T-helper 1 cell treated with Interleukin-12 subunit alpha and Interleukin-12 subunit beta and Interleukin-4 antibody, amounts not matched to agents 30 μg/mL and 1 μg/mL, for 36 hours (primary cell): ENCODE measurements at regions not wholly inside any gene's neighbourhood (a gene's known extent, or its start where the extent isn't known, plus 50 kb on each side); places are given as distances from the start of the nearest gene placed in this dataset.

ENCODE experiments used
- H3K27ac Mint-ChIP-seq: one replicate; pipeline ENCODE4 v1.8.0; 2021; ENCODE audit warnings: mild to moderate bottlenecking, mixed read lengths
- H3K27me3 Mint-ChIP-seq: one replicate; pipeline ENCODE4 v1.8.0; 2021; ENCODE audit warnings: low read depth, mixed read lengths
- H3K36me3 Mint-ChIP-seq: one replicate; pipeline ENCODE4 v1.8.0; 2021; ENCODE audit warnings: low read depth, mixed read lengths
- H3K4me1 Mint-ChIP-seq: one replicate; pipeline ENCODE4 v1.8.0; 2021; ENCODE audit warnings: low read depth, mixed read lengths
- H3K4me3 Mint-ChIP-seq: one replicate; pipeline ENCODE4 v1.8.0; 2021; ENCODE audit warnings: mild to moderate bottlenecking, moderate library complexity, mixed read lengths
- H3K9me3 Mint-ChIP-seq: one replicate; pipeline ENCODE4 v1.8.0; 2021; ENCODE audit warnings: mixed read lengths

DNA sequence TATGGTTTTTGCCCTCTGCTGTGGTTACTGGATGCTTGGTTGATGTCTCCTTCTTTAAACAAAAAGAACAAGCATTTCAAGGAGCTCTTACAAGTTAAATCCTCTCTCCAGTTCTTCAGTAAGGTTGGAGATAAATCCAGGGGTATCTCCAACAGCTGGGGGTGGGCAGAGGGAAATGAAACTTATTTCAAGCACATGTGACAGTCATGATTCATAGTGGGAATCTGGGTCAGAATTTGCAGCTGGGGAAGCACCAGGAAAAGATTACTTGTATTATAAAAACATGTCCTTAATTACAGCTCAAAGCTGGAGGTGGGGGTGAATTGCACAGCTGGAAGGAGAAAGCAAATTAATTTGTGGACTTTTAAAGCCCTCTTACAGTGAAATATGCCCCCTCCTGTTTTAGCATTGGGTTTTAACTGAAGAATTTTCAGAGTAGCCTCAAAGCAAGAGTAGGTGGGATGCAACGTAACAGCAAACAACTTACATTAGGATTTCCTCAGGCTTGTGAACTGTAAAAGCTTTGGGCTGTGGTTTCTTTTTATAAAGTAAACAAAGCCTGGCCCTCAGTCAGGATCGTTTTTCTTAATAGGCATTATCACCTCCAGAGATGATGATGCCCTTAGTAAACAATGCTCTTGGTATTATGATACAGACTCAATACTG is 596.4 kb downstream of the NYAP2 start:
- Mint-ChIP-seq H3K27me3 (no peaks in the 10 kb centered on the region), H3K9me3 (no peaks in the 10 kb centered on the region), H3K4me3 (no peak overlapping the region), H3K36me3 (no peaks in the 10 kb centered on the region), H3K4me1 (no peaks in the 10 kb centered on the region), H3K27ac (no peak overlapping the region)

DNA sequence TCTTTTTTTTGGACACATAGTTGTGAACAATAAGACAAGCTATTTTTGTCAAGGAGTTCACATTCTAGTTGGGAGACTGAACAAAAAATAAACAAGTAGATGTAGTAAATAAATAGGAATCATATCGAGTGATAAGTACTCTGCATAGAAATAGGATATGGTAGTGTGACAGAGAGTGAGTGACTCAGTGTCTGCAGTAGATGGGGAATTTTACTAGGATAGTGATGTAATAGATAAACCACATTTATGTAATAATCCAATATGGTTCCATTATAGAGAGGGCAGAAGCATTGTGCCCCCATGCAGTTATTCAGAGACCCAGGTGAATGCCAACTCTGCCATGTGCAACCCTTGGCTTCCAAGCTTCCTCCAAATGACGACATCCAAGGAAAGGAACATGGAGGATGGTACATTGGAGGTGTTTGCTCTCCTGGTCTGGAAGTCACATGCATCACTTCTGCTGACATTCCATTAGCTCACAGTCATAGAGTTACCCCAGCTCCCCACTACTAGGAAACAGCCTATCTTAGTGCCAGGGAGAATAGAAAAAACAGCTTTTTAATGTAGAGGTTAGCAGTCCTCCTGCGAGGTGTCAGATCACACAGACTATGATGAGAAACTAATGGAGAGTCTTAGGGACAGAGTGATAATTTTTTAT is 595.4 kb downstream of the NYAP2 start:
- Mint-ChIP-seq H3K27ac (no peak overlapping the region), H3K9me3 (no peaks in the 10 kb centered on the region), H3K4me1 (no peaks in the 10 kb centered on the region), H3K4me3 (no peak overlapping the region), H3K27me3 (no peaks in the 10 kb centered on the region), H3K36me3 (no peaks in the 10 kb centered on the region)

DNA sequence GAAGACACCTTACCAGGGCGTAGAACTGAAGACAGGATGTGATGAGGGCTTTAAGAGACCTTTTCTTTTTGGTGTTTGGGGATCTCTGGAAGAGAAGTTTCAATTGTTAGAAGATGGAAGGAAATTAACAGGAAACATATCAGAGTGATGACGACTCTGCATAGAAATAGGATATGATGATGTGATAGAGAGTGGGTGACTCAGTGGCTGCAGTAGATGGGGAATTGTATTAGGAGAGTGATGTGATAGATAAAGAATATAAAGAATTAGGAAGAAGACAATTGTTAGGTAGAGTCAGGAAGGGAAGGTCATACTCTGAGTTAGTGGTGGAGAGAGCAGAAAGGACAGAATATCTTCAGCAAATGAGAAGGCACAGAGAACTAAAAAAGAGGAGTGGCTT is 593.9 kb downstream of the NYAP2 start:
- Mint-ChIP-seq H3K9me3 (no peaks in the 10 kb centered on the region), H3K36me3 (no peaks in the 10 kb centered on the region), H3K27me3 (no peaks in the 10 kb centered on the region), H3K4me3 (no peak overlapping the region), H3K27ac (no peak overlapping the region), H3K4me1 (no peaks in the 10 kb centered on the region)

DNA sequence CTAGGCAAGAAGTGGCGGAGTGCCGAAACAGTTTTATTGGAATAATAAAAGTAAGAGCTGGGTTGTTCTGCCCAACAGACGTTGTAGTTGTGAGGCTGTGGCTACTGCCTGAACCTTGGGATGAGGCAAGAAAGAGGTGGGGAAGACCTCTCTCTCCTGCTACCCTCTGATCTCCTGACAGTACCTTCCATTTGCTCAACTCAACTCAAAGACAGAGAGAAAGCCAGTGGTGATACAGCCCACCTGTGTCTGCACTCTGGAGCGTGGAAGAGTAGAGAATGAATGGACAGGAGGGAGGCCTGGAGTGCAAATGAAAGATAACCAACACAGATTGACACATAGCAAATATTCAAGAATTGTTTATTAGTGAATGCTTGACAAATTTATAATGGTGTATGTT is 590.3 kb downstream of the NYAP2 start:
- H3K9me3 Mint-ChIP-seq: no peaks in the 10 kb centered on the region
- no peak overlapping the region for H3K27ac Mint-ChIP-seq
- H3K4me3 Mint-ChIP-seq: no peak overlapping the region
- H3K36me3 Mint-ChIP-seq: no peaks in the 10 kb centered on the region
- H3K4me1 Mint-ChIP-seq: no peaks in the 10 kb centered on the region
- H3K27me3 Mint-ChIP-seq: no peaks in the 10 kb centered on the region

DNA sequence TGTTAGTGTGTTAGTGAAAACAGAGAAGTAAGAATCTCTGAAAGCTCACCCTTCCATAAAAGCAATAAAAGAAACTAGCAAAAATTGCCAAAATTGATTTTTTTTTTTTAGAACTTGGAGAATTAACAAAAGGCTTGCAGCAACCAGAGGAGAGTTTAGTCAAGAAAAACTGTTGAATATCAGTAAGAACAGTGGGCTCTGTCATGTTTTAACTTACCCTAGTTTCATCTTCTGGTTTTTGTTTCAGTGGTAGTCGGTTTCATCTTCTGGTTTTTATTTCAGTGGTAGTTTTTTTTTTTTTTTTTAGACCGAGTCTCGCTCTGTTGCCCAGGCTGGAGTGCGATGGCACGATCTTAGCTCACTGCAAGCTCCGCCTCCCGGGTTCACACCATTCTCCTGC is 580.9 kb downstream of the NYAP2 start:
- H3K4me3 Mint-ChIP-seq: no peak overlapping the region
- no peaks in the 10 kb centered on the region for H3K4me1 Mint-ChIP-seq
- H3K27ac Mint-ChIP-seq: no peak overlapping the region
- no peaks in the 10 kb centered on the region for H3K27me3 Mint-ChIP-seq
- no peaks in the 10 kb centered on the region for H3K9me3 Mint-ChIP-seq
- no peaks in the 10 kb centered on the region for H3K36me3 Mint-ChIP-seq

DNA sequence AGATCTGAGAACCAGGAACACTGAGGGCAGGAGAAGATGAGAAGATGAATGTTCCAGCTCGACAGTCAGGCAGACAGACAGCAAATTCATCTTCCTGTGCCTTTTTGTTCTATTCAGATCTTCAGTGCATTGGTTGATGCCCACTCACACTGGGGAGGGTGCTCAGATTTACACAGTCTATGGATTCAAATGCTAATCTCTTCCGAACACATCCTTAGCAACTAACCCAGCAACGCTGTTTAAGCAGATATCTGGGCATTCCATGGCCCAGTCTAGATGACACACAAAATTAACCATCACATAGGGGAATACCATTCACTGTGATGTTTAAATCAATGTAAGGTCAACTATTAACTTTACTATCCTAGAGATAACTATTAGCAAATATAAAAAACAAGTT is 571.9 kb downstream of the NYAP2 start:
- Mint-ChIP-seq H3K4me3 (no peak overlapping the region), H3K4me1 (no peaks in the 10 kb centered on the region), H3K27me3 (no peaks in the 10 kb centered on the region), H3K9me3 (peaks cover 17% of the 10 kb centered on the region), H3K27ac (no peak overlapping the region), H3K36me3 (no peaks in the 10 kb centered on the region)

DNA sequence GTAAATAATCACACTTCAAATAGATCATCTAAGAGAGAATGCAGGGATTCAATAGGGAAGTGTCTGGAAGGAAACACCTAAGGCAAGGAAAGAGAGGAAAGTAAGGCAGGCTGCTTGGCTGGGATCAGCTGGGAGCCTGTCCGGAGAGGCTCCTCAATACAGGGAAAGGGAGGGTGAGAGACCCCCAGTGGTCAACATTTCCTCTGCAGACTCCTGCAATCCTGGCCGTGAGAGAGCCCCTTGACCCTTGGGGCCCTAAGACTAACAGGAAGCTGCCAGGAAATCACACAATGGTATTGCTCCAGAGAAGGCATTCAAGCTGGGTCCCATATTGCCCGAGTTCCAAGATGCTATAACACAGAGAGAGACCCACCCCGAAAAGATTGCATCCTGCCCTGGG is 549.4 kb downstream of the NYAP2 start:
- peaks cover 16% of the 10 kb centered on the region for H3K9me3 Mint-ChIP-seq
- no peak overlapping the region for H3K27ac Mint-ChIP-seq
- H3K4me1 Mint-ChIP-seq: no peaks in the 10 kb centered on the region
- H3K4me3 Mint-ChIP-seq: no peak overlapping the region
- no peaks in the 10 kb centered on the region for H3K36me3 Mint-ChIP-seq
- H3K27me3 Mint-ChIP-seq: no peaks in the 10 kb centered on the region

DNA sequence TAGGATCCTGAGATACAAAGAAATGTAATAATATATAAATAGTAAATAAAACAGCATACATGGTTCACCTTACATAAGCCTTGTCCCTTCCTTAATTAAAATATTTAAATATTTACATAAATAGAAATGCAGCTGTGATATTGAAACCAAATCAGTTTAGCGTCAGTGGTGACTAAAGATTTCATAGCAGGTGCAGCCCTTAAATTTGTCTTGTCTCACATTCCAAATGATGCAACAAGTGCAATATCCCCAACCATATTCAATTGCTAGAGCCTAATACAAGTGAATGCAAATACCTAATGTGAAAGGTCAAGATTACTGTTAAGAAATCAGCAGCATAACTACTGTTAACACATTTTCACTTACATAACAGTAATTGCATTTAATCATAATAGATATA is 539.5 kb downstream of the NYAP2 start:
- H3K9me3 Mint-ChIP-seq: no peaks in the 10 kb centered on the region
- no peaks in the 10 kb centered on the region for H3K36me3 Mint-ChIP-seq
- H3K27me3 Mint-ChIP-seq: no peaks in the 10 kb centered on the region
- no peaks in the 10 kb centered on the region for H3K4me1 Mint-ChIP-seq
- H3K4me3 Mint-ChIP-seq: no peak overlapping the region
- H3K27ac Mint-ChIP-seq: no peak overlapping the region

DNA sequence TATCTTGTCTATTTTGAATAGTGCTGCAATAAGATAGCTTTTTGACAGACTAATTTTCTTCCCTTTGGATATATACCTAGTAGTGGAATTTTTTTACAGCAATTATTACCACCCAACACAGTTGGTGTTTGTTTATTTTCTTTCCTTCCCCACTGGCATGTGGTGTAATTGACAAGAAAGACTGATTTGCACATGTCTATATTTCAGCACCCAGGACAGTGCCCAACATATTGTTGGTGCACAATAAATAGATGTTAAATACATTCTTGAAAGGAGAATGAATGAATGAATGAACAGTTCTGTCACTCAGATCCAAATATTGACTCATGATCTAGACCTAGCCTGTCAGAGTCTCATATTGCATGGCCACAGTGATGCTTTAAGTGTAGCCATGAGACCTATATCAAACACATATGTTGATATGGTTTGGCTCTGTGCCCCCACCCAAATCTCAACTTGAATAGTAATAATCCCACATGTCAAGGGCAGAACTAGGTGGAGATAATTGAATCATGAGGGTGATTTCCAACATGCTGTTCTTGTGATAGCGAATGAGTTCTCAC is 538.2 kb downstream of the NYAP2 start:
- no peaks in the 10 kb centered on the region for H3K9me3 Mint-ChIP-seq
- H3K36me3 Mint-ChIP-seq: no peaks in the 10 kb centered on the region
- no peak overlapping the region for H3K27ac Mint-ChIP-seq
- no peaks in the 10 kb centered on the region for H3K27me3 Mint-ChIP-seq
- no peaks in the 10 kb centered on the region for H3K4me1 Mint-ChIP-seq
- no peak overlapping the region for H3K4me3 Mint-ChIP-seq

DNA sequence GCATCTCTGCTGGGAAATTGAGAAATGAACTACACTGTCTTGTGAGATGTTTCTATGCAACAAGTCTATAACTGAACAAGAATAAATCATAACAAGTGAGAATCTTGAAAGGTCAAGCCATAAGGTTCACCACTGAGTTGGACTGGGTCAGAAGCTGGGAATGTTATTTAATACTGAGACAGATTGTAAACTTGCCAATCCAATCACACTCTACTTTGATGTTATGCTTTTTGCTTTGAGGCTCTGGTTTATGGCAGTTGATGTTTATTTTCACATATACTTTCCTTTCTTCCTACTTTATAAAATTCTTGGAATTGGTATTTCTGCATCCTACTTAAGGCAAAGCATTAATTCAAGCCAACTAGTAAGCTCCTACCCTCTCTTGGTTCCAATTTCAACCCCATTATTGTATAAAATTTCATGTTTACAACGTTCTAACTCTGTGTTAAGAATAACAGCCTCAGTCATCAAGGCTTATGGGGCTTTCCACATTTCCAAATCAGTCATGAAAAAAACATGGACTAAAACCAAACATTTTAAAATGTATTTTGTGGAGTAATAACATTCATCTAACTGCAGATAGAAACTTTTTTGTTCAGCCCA is 533.4 kb downstream of the NYAP2 start:
- Mint-ChIP-seq H3K27me3 (no peaks in the 10 kb centered on the region), H3K4me3 (no peak overlapping the region), H3K4me1 (no peaks in the 10 kb centered on the region), H3K36me3 (no peaks in the 10 kb centered on the region), H3K9me3 (no peaks in the 10 kb centered on the region), H3K27ac (no peak overlapping the region)

DNA sequence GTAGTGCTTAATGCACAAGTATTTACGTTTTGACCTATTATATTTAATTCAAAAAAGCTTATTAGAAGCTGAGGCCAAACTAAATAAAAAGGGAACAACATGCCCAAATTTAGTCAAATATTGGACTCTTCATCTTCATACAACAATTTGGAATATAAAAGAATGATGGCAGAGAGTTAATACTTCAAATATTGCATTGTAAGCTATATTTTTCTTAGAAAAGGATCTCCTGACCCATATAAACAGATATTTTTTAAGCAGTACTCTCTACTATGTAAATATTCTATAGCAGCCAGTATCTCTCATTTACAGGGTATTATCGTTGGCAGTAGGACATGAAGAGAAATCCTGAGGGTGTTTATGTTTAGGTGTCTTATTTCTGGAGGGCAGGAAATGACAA is 531.2 kb downstream of the NYAP2 start:
- Mint-ChIP-seq H3K4me3 (no peak overlapping the region), H3K27me3 (no peaks in the 10 kb centered on the region), H3K36me3 (no peaks in the 10 kb centered on the region), H3K27ac (no peak overlapping the region), H3K9me3 (no peaks in the 10 kb centered on the region), H3K4me1 (no peaks in the 10 kb centered on the region)

DNA sequence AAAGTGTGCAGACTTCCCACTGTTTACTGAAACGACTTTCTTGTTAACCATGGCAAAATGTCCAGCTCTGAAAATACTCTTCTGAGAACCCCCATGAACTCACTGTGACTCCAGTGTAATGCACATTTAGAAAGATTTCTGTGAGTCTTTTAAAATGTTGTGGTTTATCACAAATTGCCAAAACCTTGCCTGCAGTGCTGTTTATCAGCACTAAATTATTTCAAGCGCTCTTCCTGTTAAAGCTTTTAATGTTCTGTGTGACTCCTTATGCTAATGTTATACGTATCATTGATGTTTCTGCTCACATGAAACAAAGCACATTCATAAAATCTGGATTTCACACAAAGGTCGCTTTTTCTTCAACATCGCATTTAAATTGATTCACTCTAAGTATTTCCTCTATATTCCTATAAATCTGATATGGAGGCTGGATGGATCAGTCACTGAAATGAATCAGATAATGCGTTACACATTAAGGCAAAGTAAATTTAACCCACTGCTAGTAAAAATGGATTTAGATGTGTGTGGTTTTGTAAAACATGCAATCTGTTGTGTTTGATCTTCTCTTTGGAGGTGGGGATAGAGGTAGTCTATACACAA is 521.2 kb downstream of the NYAP2 start:
- Mint-ChIP-seq H3K4me3 (no peak overlapping the region), H3K27me3 (no peaks in the 10 kb centered on the region), H3K9me3 (no peaks in the 10 kb centered on the region), H3K27ac (no peak overlapping the region), H3K4me1 (no peaks in the 10 kb centered on the region), H3K36me3 (no peaks in the 10 kb centered on the region)

DNA sequence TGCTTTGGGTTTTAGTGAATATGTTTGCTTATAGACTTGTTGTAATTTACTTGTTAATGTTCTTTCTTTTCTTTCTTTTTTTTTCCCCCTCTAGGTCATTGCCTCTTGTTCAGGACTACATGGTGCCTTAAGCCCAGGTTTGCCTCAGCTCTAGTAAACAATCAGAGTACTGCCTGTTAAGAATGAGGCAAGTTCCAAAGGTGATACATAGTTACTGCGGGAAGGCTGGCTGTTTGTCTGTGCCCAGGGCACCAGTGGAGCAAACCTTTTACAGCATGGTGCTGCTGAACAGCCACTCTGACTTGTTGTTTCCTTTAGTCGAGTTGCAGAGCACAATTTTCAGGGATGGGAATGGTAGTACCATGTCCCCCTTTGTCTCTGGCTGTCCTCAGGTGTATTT is 517.2 kb downstream of the NYAP2 start:
- H3K4me3 Mint-ChIP-seq: no peak overlapping the region

DNA sequence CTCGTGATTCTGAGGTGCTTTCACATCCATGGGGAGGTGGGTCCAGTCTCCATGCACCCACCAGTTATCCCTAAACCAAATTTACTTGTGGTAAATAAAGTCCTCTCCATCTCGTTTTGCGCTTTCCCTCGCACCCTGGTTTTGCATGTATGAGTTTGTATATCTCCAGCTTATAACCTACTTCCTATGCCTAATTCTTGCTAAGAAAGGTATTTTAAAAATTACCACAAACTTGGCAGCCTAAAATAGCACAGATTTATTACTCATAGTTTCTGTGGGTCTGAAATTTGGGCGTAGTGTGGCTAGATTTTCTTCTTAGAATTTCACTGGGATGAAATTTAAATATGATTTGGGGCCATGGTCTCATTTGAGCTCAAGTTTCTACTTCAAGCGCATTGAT is 511.5 kb downstream of the NYAP2 start:
- no peaks in the 10 kb centered on the region for H3K36me3 Mint-ChIP-seq
- H3K9me3 Mint-ChIP-seq: no peaks in the 10 kb centered on the region
- no peak overlapping the region for H3K27ac Mint-ChIP-seq
- H3K27me3 Mint-ChIP-seq: no peaks in the 10 kb centered on the region
- no peak overlapping the region for H3K4me3 Mint-ChIP-seq
- no peaks in the 10 kb centered on the region for H3K4me1 Mint-ChIP-seq

More for the DNA sequence above, 517.2 kb downstream of the NYAP2 start:
- no peaks in the 10 kb centered on the region for H3K4me1 Mint-ChIP-seq
- no peaks in the 10 kb centered on the region for H3K27me3 Mint-ChIP-seq
- H3K36me3 Mint-ChIP-seq: no peaks in the 10 kb centered on the region
- H3K9me3 Mint-ChIP-seq: no peaks in the 10 kb centered on the region
- no peak overlapping the region for H3K27ac Mint-ChIP-seq

DNA sequence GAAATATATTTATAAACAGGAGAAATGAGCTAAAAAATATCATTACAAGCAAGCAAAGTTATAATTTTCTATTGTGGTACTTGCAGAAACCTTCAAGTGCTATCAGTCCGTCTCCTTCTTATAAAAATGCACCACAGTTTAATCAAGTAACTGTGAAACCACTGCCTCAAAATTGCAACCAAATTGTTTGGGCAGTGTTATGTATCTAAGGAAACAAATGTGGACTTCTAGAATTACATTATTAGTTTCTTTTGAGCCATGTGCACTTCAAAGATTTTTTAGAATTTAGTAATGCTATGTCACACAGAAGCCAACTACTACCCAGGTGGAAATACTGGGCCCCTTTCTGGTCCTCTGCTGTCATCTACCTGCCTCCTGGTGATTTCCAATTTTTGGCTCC is 495.6 kb downstream of the NYAP2 start:
- Mint-ChIP-seq H3K9me3 (no peaks in the 10 kb centered on the region), H3K4me3 (no peak overlapping the region), H3K36me3 (no peaks in the 10 kb centered on the region), H3K27ac (no peak overlapping the region), H3K4me1 (no peaks in the 10 kb centered on the region), H3K27me3 (no peaks in the 10 kb centered on the region)
